H1 (cell line): ENCODE measurements at regions not wholly inside any gene's neighbourhood (a gene's known extent, or its start where the extent isn't known, plus 50 kb on each side); places are given as distances from the start of the nearest gene placed in this dataset.

Source experiments
- TEAD4 ChIP-seq: IDR thresholded peaks from 2 replicates; pipeline ENCODE4 v1.6.1; 2012; ENCODE audit warnings: low read depth, low read length, inconsistent platforms, mixed read lengths

- TF ChIP-seq TEAD4 = no peak
- TF ChIP-seq, all 59 proteins: peak for 0
These were observed 64.1 kb downstream of the ZDHHC19 start (continued) for GRCh38 chr3:196147116-196147515.
